NCI-H226 (cell line): ENCODE measurements at regions not wholly inside any gene's neighbourhood (a gene's known extent, or its start where the extent isn't known, plus 50 kb on each side); places are given as distances from the start of the nearest gene placed in this dataset.
A peak's percentile ranks its signal among the peaks of the same experiment; 100 is the strongest.

ENCODE experiments used
- DNase-seq: peaks from one replicate; pipeline ENCODE4 v3.0.0-alpha.2; 2015

- DNase-seq, result no peak
Observed at GRCh38 chr3:96169111-96169766, 645.2 kb upstream of the EPHA6 start.

- no peak for DNase-seq
Observed at GRCh38 chr3:96172917-96173316, 641.5 kb upstream of the EPHA6 start.

DNA sequence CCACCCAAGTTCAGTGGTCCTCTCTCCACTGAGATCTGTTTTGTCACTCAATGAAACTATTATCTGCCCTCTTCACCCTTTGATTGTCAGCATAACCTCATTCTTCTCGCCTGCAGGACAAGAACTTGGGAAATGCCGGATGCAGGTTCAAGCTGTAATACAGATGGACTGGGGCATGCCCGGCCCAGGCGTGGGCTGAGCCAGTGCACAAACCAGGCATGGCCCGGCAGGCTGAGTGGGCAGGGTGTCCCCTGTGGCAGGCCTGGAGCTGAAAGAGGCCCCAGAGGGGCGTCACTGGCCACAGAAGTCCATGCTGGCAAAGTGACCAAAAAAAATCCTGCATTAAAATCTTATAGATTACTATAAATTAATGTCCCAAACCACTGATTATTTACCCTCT, 638.9 kb upstream of the EPHA6 start:
- DNase-seq, result no peak

- DNase-seq, result no peak
Observed at GRCh38 chr3:96182756-96183155, 631.6 kb upstream of the EPHA6 start.

GRCh38 chr3:96183871-96184270, 630.5 kb upstream of the EPHA6 start:
- no peak for DNase-seq

GRCh38 chr3:96190024-96190616, 624.3 kb upstream of the EPHA6 start:
- DNase-seq, result no peak

DNA sequence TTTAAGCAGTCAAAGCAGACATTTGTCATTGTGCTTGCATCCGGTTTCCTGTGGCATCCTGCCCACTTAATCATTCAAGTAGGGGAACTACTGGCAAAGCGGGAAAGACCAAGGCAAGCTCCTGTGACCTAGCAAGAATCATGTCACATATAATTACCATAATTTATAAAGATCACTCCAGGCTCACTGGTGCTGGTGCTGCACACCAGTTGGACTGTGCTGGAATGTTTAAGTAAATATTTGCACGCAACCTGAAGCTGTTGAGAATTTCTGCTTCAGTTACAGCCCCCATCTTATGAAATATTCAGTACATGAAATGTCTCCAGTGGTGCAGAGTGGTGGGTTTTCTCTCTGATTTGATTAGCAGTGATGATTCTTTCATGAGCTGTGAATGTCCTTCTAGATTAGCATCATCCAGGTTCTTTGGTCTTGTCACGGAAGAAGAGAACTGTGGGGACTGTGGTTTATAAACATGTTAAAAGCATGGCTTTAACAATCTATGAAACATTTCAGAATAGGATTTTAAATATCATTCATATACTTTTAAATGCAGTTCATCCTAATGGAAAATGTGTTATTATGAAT, 621.3 kb upstream of the EPHA6 start:
- DNase-seq, result no peak

DNA sequence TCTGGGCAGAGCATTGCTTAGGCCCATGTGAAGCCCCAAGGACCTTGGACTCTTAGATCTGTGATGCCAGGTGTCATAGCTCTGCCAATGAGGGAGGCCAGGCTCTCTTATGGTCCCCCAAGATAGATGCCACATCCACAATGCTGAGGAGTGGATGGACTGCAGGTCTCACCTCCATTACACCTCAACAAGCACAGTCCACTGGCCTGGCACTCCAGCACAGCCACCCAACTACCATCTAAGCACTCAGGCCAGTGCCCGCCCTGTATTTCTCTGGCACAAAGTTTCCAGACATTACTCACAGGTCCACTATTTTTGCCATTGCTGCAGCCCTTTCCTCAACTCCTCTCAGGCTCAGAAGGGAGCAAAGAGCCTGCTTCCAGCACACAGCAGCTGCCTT, 613.5 kb upstream of the EPHA6 start:
- no peak for DNase-seq

DNA sequence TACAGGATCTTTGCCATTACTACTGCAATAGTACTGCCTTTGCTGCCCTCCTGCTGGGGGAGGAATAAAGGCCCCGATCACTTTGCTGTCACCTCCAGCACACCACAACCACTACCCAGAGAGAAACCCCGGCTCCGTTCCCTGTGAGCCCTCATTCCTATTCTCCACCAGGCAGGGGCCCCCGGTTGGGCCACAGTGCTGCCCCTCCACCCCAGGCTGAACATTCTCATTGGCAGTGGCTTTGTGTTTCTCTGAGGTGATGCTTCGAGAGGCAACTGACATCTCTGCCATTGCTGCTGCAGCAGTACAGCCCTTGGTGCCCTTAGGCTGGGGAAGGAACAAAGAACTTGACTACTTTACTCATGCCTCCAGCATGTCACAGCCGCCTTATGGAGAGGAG, 612.9 kb upstream of the EPHA6 start:
- DNase-seq, result no peak

- no peak for DNase-seq
Observed at GRCh38 chr3:96202181-96202580, 612.2 kb upstream of the EPHA6 start.

GRCh38 chr3:96209699-96210098, 604.7 kb upstream of the EPHA6 start:
- DNase-seq, result no peak

DNA sequence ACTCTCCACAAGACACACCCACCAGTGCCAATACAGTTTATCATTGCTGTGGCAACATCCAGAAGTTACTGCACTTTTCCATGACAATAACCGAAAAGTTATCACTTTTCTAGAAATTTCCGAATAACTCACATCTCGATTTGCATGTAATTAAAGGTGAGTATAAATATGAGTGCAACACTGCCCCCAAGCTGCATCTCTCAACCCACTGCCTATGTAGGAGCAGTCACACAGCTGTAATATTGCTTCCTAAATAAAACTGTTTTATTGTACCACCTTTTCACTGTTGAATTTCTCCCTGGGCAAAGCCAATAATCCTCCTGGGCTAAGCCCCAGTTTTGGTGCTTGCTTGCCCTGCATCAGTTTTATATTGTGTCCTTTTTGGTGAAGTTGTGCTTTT, 601.0 kb upstream of the EPHA6 start:
- DNase-seq, result no peak

- DNase-seq, result no peak
Observed at GRCh38 chr3:96214941-96215340, 599.5 kb upstream of the EPHA6 start.

DNA sequence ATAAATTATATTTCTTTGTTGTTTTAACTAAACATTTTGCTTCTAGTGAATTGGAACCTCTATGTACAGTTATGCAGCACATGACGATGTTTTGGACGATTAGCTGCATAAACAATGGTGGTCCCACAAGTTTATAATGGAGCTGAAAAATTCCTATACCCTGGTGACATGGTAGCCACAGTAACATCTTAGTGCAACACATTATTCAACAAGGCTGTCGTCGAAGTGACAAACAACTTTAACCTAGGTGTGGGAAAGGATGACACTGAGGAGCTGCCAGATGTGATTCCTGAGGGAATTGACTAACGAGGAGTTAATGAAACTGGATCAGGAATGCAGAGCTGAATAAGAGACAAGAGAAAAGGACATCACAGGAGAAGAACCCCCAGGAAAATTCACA, 588.9 kb upstream of the EPHA6 start:
- DNase-seq, result no peak

DNA sequence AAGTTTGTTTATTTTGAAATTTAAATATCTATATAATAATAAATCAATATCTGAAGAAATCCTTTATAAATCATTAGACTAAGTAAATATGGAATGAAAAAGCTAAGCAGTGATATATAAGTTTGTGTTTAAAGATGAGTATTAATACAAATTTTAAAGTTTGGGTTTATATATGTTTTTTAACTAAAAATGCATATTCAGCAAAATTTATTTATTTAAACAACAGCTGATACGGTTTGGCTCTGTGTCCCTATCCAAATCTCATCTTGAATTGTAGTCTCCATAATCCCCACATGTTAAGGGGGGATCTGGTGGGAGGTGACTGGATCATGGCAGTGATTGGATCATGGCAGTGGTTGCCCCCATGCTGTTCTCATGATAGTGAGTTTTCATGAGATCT, 580.7 kb upstream of the EPHA6 start:
- DNase-seq, result no peak

- DNase-seq, result peak; percentile 59
Observed at GRCh38 chr3:96236522-96236921, 577.9 kb upstream of the EPHA6 start.

GRCh38 chr3:96259299-96259698, 555.1 kb upstream of the EPHA6 start:
- no peak for DNase-seq

DNA sequence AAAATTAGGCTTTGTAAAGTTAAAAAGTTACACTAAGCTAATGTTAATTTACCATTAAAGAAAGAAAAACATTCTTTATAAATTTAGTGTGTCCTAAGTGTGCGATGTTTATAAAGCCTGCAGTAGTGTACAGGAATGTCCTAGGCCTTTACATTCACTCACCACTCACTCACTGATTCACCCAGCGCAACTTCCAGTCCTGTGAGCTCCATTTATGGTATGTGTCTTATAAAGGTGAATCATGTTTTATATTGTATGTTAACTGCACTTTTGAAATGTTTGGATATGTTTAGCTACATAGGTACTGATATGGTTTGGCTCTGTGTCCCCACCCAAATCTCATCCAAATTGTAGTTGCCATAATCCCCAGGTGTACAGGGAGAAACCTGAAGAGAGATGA, 549.7 kb upstream of the EPHA6 start:
- no peak for DNase-seq

DNA sequence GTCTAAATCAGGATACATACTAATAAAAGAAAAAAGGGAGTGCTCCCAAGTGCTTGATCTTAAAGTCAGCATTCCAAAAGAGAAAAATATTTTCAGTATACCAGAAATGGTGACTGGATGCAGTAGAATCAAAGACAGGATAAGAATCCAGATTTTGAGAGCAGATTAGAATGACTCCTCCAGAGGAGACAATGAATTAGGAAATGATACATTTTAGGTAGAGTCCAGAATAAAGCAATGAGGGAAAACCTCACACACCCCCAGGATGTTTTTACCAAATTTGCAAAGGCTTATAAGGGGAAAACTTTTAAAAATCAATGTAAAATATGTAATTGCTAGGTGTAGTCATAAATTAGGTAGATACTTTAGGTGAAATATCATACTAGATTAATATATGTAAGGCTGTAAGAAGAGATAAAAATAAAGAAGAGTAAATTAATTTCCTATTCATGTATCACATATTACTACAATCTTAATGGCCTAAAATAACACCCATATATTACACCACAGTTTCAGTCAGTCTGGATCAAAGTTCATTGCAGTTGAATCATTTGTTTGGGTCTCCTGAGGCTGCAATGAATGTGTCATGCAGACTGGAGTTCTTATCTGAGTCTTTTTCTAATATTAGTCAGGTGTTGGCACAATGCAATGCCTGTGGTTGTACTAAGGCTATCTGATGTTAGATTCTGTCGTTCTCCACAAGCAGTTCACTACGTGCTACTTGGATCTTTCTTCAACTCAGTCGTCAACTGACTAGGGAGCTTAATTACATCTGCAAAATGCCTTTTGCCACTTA, 547.8 kb upstream of the EPHA6 start:
- peak; percentile 90 for DNase-seq

DNA sequence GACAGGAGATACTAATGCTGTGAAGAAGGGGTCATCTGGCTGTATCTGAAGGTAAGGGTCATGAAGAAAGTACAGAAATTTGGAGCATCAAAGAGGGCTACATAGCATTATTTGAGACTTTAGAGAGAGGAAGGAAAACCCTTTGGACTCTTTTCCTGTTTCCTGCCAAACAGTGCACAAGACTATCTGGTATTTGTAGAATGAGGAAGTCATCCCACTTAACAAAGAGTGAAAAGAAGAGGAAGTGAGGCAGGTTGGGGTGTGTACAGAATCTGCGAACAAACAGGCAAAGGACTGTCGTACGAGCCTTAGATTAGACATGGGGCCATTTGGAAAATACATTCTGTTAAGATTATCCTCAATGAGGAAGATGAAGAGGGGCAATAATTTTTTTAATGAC, 546.8 kb upstream of the EPHA6 start:
- DNase-seq, result no peak

DNA sequence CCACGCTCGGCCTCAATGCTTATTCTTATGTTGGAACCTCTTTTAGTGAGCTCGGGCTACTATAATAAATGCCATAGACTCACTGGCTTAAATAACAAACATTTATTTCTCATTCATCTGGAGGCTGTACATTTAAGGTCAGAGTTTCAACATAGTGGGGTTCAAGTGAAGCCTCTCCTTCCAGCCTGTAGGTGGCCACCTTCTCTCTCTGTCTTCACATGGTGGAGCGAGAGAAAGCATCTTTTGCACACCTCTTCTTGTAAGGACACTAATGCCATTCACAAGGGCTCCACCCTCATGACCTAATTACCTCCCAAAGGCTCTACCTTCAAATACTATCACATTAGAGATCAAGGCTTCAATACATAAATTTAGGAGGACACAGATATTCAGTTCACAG, 520.3 kb upstream of the EPHA6 start:
- DNase-seq, result no peak

- DNase-seq, result no peak
Observed at GRCh38 chr3:96300743-96301142, 513.7 kb upstream of the EPHA6 start.

DNA sequence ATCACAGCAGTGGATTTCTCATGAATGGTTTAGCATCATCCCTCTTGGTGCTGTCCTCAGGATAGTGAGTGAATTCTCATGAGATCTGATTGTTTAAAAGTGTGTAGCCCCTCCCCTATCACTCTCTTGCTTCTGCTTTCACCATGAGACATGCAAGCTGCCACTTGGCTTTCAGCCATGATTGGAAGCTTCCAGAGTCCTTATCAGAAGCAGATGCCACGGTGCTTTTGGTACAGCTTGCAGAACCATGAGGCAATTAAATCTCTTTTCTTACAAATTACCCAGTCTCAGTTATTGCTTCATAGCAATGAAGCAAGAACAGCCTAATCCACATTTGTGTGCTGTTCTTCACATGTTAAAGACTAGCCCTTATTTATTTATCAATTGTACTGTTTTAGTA, 495.2 kb upstream of the EPHA6 start:
- DNase-seq, result peak; percentile 33

- DNase-seq, result no peak
Observed at GRCh38 chr3:96324087-96324486, 490.3 kb upstream of the EPHA6 start.
